ENCODE measurements at regions not wholly inside any gene's neighbourhood (a gene's known extent, or its start where the extent isn't known, plus 50 kb on each side); places are given as distances from the start of the nearest gene placed in this dataset.

GRCh38 chr14:29144621-29145020 lies 378.0 kb downstream of the FOXG1 start:
- Mint-ChIP-seq H3K36me3 (ENCODE audit: low read depth) (no peaks in the 10 kb centered on the region), H3K27me3 (ENCODE audit: low read depth) (no peaks in the 10 kb centered on the region), H3K4me3 (no peak overlapping the region), H3K4me1 (no peaks in the 10 kb centered on the region), H3K9me3 (peaks cover 4% of the 10 kb centered on the region), H3K27ac (ENCODE audit: unreplicated experiment) (no peak overlapping the region)
- no peak for DNase-seq (ENCODE audit: low read depth, low spot score)
- TF ChIP-seq CTCF (conservative IDR thresholded peaks at IDR 0.05) = no peak

GRCh38 chr14:29148221-29148620 lies 381.6 kb downstream of the FOXG1 start:
- no peak for TF ChIP-seq CTCF (conservative IDR thresholded peaks at IDR 0.05)
- Mint-ChIP-seq H3K4me3 (no peak overlapping the region), H3K27ac (ENCODE audit: unreplicated experiment) (no peak overlapping the region), H3K27me3 (ENCODE audit: low read depth) (no peaks in the 10 kb centered on the region), H3K36me3 (ENCODE audit: low read depth) (no peaks in the 10 kb centered on the region), H3K9me3 (peaks cover 8% of the 10 kb centered on the region), H3K4me1 (no peaks in the 10 kb centered on the region)
- DNase-seq (ENCODE audit: low read depth, low spot score) = no peak

GRCh38 chr14:29149798-29150197 lies 383.2 kb downstream of the FOXG1 start:
- Mint-ChIP-seq H3K27me3 (ENCODE audit: low read depth) (no peaks in the 10 kb centered on the region), H3K4me1 (no peaks in the 10 kb centered on the region), H3K4me3 (no peak overlapping the region), H3K27ac (ENCODE audit: unreplicated experiment) (no peak overlapping the region), H3K36me3 (ENCODE audit: low read depth) (no peaks in the 10 kb centered on the region), H3K9me3 (peaks cover 10% of the 10 kb centered on the region)
- TF ChIP-seq CTCF (conservative IDR thresholded peaks at IDR 0.05) = no peak
- DNase-seq (ENCODE audit: low read depth, low spot score) = no peak

GRCh38 chr14:29150659-29151058 lies 384.1 kb downstream of the FOXG1 start:
- H3K4me3 Mint-ChIP-seq = no peak overlapping the region
- no peak overlapping the region for H3K27ac Mint-ChIP-seq (ENCODE audit: unreplicated experiment)
- no peaks in the 10 kb centered on the region for H3K4me1 Mint-ChIP-seq
- TF ChIP-seq CTCF (conservative IDR thresholded peaks at IDR 0.05) = no peak
- no peak for DNase-seq (ENCODE audit: low read depth, low spot score)
- H3K27me3 Mint-ChIP-seq (ENCODE audit: low read depth) = no peaks in the 10 kb centered on the region
- no peaks in the 10 kb centered on the region for H3K36me3 Mint-ChIP-seq (ENCODE audit: low read depth)
- peaks cover 10% of the 10 kb centered on the region for H3K9me3 Mint-ChIP-seq

- Mint-ChIP-seq H3K27me3 (ENCODE audit: low read depth) (no peaks in the 10 kb centered on the region), H3K9me3 (peaks cover 14% of the 10 kb centered on the region), H3K27ac (ENCODE audit: unreplicated experiment) (no peak overlapping the region), H3K4me3 (no peak overlapping the region), H3K4me1 (no peaks in the 10 kb centered on the region), H3K36me3 (ENCODE audit: low read depth) (no peaks in the 10 kb centered on the region)
- no peak for TF ChIP-seq CTCF (conservative IDR thresholded peaks at IDR 0.05)
- DNase-seq (ENCODE audit: low read depth, low spot score) = no peak
Observed at GRCh38 chr14:29156096-29156495, 389.5 kb downstream of the FOXG1 start.

GRCh38 chr14:29161593-29161992 lies 395.0 kb downstream of the FOXG1 start:
- H3K4me1 Mint-ChIP-seq = no peaks in the 10 kb centered on the region
- DNase-seq (ENCODE audit: low read depth, low spot score) = no peak
- no peak for TF ChIP-seq CTCF (conservative IDR thresholded peaks at IDR 0.05)
- peaks cover 2% of the 10 kb centered on the region for H3K9me3 Mint-ChIP-seq
- H3K27me3 Mint-ChIP-seq (ENCODE audit: low read depth) = no peaks in the 10 kb centered on the region
- no peak overlapping the region for H3K27ac Mint-ChIP-seq (ENCODE audit: unreplicated experiment)
- no peak overlapping the region for H3K4me3 Mint-ChIP-seq
- no peaks in the 10 kb centered on the region for H3K36me3 Mint-ChIP-seq (ENCODE audit: low read depth)
